H1 (cell line): ENCODE measurements at regions not wholly inside any gene's neighbourhood (a gene's known extent, or its start where the extent isn't known, plus 50 kb on each side); places are given as distances from the start of the nearest gene placed in this dataset.

Experiments
- CTCF ChIA-PET: fragments of 300-600 bp; sonication (Branson Sonifier 250); formaldehyde crosslinking; loops from one replicate; lab custom pipeline; 2021; ENCODE audit not compliant: partially characterized antibody; lab: Charles Lee
- POLR2A ChIA-PET: fragments of 300-600 bp; sonication (Branson Sonifier 250); formaldehyde crosslinking; loops from one replicate; lab custom pipeline; 2021; ENCODE audit warnings: inconsistent platforms; ENCODE audit not compliant: partially characterized antibody; lab: Charles Lee
- DNase-seq, 2 experiments: peaks; one replicate each; pipeline versions ENCODE4 v3.0.0 to v3.0.0-alpha.2; 2010 to 2022; ENCODE audit warnings: low spot score in 2 of 2, low read depth in 1 of 2, mixed read lengths in 1 of 2
- FAIRE-seq: peaks from 2 replicates; lab custom pipeline; 2011; peaks lifted over from hg19 to GRCh38; lab: Jason Lieb, UNC
- H2AFZ ChIP-seq: 2 replicates; pipeline ENCODE4 v1.8.1; 2012; ENCODE audit warnings: low read length, inconsistent platforms
- H2AK5ac ChIP-seq: 2 replicates; pipeline ENCODE4 v1.6.1; 2013; ENCODE audit warnings: low read depth, low read length
- H2BK120ac ChIP-seq: replicated peaks from 2 replicates; pipeline ENCODE3; 2013; ENCODE audit warnings: low read depth, low read length, inconsistent platforms
- H2BK12ac ChIP-seq: 2 replicates; pipeline ENCODE4 v1.6.1; 2013; ENCODE audit warnings: low read depth, low read length
- H2BK15ac ChIP-seq: 2 replicates; pipeline ENCODE4 v1.6.1; 2013; ENCODE audit warnings: low read length
- H2BK20ac ChIP-seq: 2 replicates; pipeline ENCODE4 v1.6.1; 2013; ENCODE audit warnings: low read length
- H2BK5ac ChIP-seq: 2 replicates; pipeline ENCODE4 v1.6.1; 2013; ENCODE audit warnings: low read depth, low read length
- H3K14ac ChIP-seq: 2 replicates; pipeline ENCODE4 v1.6.1; 2013; ENCODE audit warnings: inconsistent platforms; ENCODE audit not compliant: insufficient read length
- H3K18ac ChIP-seq: 2 replicates; pipeline ENCODE4 v1.6.1; 2013; ENCODE audit warnings: low read length; ENCODE audit errors: extremely low read depth
- H3K23ac ChIP-seq: 2 replicates; pipeline ENCODE4 v1.6.1; 2013; ENCODE audit warnings: inconsistent platforms; ENCODE audit not compliant: insufficient read length
- H3K23me2 ChIP-seq: 2 replicates; pipeline ENCODE4 v1.6.1; 2013; ENCODE audit warnings: low read depth, low read length
- H3K27ac ChIP-seq: 2 replicates; pipeline ENCODE4 v1.6.1; 2011; ENCODE audit warnings: low read depth, low read length, inconsistent platforms
- H3K27me3 ChIP-seq, 4 experiments: replicated peaks in 1 of 4; 1 replicate in 1 of 4; 2 replicates in 3 of 4; pipeline versions ENCODE4 v1.6.1 to v1.8.1; 2011 to 2013; ENCODE audit warnings: low read length in 3 of 4, mild to moderate bottlenecking in 3 of 4, inconsistent platforms in 2 of 4, mixed read lengths in 2 of 4, moderate library complexity in 1 of 4; ENCODE audit not compliant: control insufficient read depth in 3 of 4, insufficient read depth in 3 of 4; ENCODE audit errors: extremely low read depth in 1 of 4
- H3K36me3 ChIP-seq, 4 experiments: 2 replicates each; pipeline versions ENCODE4 v1.6.1 to v1.8.1; 2011 to 2013; ENCODE audit warnings: mild to moderate bottlenecking in 4 of 4, low read length in 3 of 4, moderate library complexity in 2 of 4, control low read depth in 1 of 4, inconsistent platforms in 1 of 4; ENCODE audit not compliant: insufficient read depth in 4 of 4, control insufficient read depth in 2 of 4
- H3K4ac ChIP-seq: replicated peaks from 2 replicates; pipeline ENCODE3; 2013; ENCODE audit warnings: low read length, low read depth, mixed read lengths, inconsistent platforms; ENCODE audit not compliant: insufficient read length
- H3K4me1 ChIP-seq, 4 experiments: replicated peaks in 1 of 4; 1 replicate in 1 of 4; 2 replicates in 3 of 4; pipeline versions ENCODE4 v1.6.1 to v1.8.1; 2011 to 2013; ENCODE audit warnings: low read length in 3 of 4, inconsistent platforms in 2 of 4, mixed read lengths in 1 of 4; ENCODE audit not compliant: insufficient read depth in 4 of 4, control insufficient read depth in 3 of 4
- H3K4me2 ChIP-seq, 2 experiments: 2 replicates each; pipeline versions ENCODE4 v1.6.1 to v1.8.1; 2011 to 2013; ENCODE audit warnings: low read depth in 2 of 2, low read length in 2 of 2, control low read depth in 1 of 2, inconsistent platforms in 1 of 2, mild to moderate bottlenecking in 1 of 2; ENCODE audit not compliant: insufficient read depth in 1 of 2
- H3K4me3 ChIP-seq, 4 experiments: fragments of 200-600, 300-600 bp in 1 of 4; sonication (generic), shearing (Covaris generic), sonication (Bioruptor Twin) in 1 of 4; 2 replicates each; pipeline versions ENCODE4 v1.5.1 to v1.8.1; 2011 to 2016; ENCODE audit warnings: low read length in 4 of 4, low read depth in 3 of 4, control low read depth in 2 of 4, inconsistent platforms in 2 of 4, mild to moderate bottlenecking in 2 of 4, mixed read lengths in 1 of 4, moderate library complexity in 1 of 4; ENCODE audit not compliant: insufficient read depth in 2 of 4; ENCODE audit errors: extremely low read depth in 1 of 4
- H3K56ac ChIP-seq: replicated peaks from 2 replicates; pipeline ENCODE3; 2013; ENCODE audit warnings: low read depth, mild to moderate bottlenecking, mixed read lengths, low read length, inconsistent platforms; ENCODE audit not compliant: insufficient read length
- H3K79me1 ChIP-seq: 2 replicates; pipeline ENCODE4 v1.6.1; 2013; ENCODE audit warnings: low read depth, low read length, control low read depth
- H3K79me2 ChIP-seq, 2 experiments: 2 replicates each; pipeline versions ENCODE4 v1.6.1 to v1.8.1; 2012 to 2013; ENCODE audit warnings: low read length in 2 of 2, mild to moderate bottlenecking in 2 of 2, inconsistent platforms in 1 of 2; ENCODE audit not compliant: insufficient read depth in 2 of 2, control insufficient read depth in 1 of 2
- H3K9ac ChIP-seq, 4 experiments: replicated peaks in 1 of 4; 1 replicate in 1 of 4; 2 replicates in 3 of 4; pipeline versions ENCODE4 v1.6.1 to v1.8.1; 2011 to 2013; ENCODE audit warnings: low read depth in 3 of 4, low read length in 3 of 4, control low read depth in 2 of 4, mild to moderate bottlenecking in 2 of 4, moderate library complexity in 2 of 4, inconsistent platforms in 1 of 4; ENCODE audit errors: extremely low read depth in 1 of 4
- H3K9me3 ChIP-seq, 2 experiments: 2 replicates each; pipeline versions ENCODE4 v1.6.1 to v1.8.1; 2012 to 2013; ENCODE audit warnings: mild to moderate bottlenecking in 2 of 2, moderate library complexity in 2 of 2, control low read depth in 1 of 2, inconsistent platforms in 1 of 2, low read depth in 1 of 2, low read length in 1 of 2, mixed read lengths in 1 of 2; ENCODE audit not compliant: insufficient read depth in 2 of 2
- H4K20me1 ChIP-seq, 2 experiments: replicated peaks in 1 of 2; 2 replicates each; pipeline versions ENCODE3 to v1.8.1; 2011 to 2013; ENCODE audit warnings: inconsistent platforms in 2 of 2, low read length in 2 of 2, mild to moderate bottlenecking in 1 of 2; ENCODE audit not compliant: insufficient read depth in 2 of 2, control insufficient read depth in 1 of 2
- H4K5ac ChIP-seq: 2 replicates; pipeline ENCODE4 v1.6.1; 2013; ENCODE audit warnings: low read length, low read depth, mixed read lengths, inconsistent platforms; ENCODE audit not compliant: insufficient read length
- H4K8ac ChIP-seq: 2 replicates; pipeline ENCODE4 v1.8.0; 2013; ENCODE audit warnings: mild to moderate bottlenecking, moderate library complexity, low read length, inconsistent platforms; ENCODE audit not compliant: insufficient read depth; ENCODE audit errors: extremely low read depth
- H4K91ac ChIP-seq: replicated peaks from 2 replicates; pipeline ENCODE3; 2013; ENCODE audit warnings: low read length, mixed read lengths, inconsistent platforms; ENCODE audit not compliant: insufficient read length
- BACH1 ChIP-seq: IDR thresholded peaks from 2 replicates; pipeline ENCODE4 v1.6.1; 2012; ENCODE audit warnings: low read length, improper control_type of control experiment
- CBX8 ChIP-seq: fragments of 300-800, 300-1000 bp; sonication (generic); IDR thresholded peaks from 2 replicates; pipeline ENCODE4 v1.7.1; 2016; ENCODE audit warnings: low read depth, low read length, borderline replicate concordance
- CEBPB ChIP-seq: IDR thresholded peaks from 2 replicates; pipeline ENCODE4 v1.6.1; 2012; ENCODE audit warnings: low read depth, low read length
- EGR1 ChIP-seq: IDR thresholded peaks from 2 replicates; pipeline ENCODE4 v1.6.1; 2011; ENCODE audit warnings: low read depth, low read length, borderline replicate concordance
- FOSL1 ChIP-seq: IDR thresholded peaks from 2 replicates; pipeline ENCODE4 v1.6.1; 2011; ENCODE audit warnings: mild to moderate bottlenecking, low read depth, low read length, moderate library complexity; ENCODE audit not compliant: insufficient read depth
- GABPA ChIP-seq: IDR thresholded peaks from 2 replicates; pipeline ENCODE4 v1.6.1; 2011; ENCODE audit warnings: mild to moderate bottlenecking, low read length, moderate library complexity, borderline replicate concordance; ENCODE audit not compliant: insufficient read depth
- JUN ChIP-seq: IDR thresholded peaks from 2 replicates; pipeline ENCODE4 v1.6.1; 2011; ENCODE audit warnings: low read depth, mild to moderate bottlenecking, improper control_type of control experiment, low read length
- JUND ChIP-seq: IDR thresholded peaks from 2 replicates; pipeline ENCODE4 v1.6.1; 2011; ENCODE audit warnings: mild to moderate bottlenecking, improper control_type of control experiment, low read length
- KDM1A ChIP-seq: fragments of 200-600, 300-600 bp; sonication (generic); IDR thresholded peaks from 2 replicates; pipeline ENCODE4 v1.7.1; 2016; ENCODE audit warnings: mild to moderate bottlenecking, low read length, borderline replicate concordance
- POLR2A ChIP-seq, 2 experiments: IDR thresholded peaks; 1 replicate in 1 of 2; 2 replicates in 1 of 2; pipeline ENCODE4 v1.6.1; 2011; ENCODE audit warnings: low read depth in 2 of 2, low read length in 2 of 2, mild to moderate bottlenecking in 2 of 2; ENCODE audit errors: control extremely low read depth in 1 of 2
- RBBP5 ChIP-seq: IDR thresholded peaks from 2 replicates; pipeline ENCODE4 v1.7.1; 2012; ENCODE audit warnings: low read depth, mild to moderate bottlenecking, inconsistent platforms, low read length, moderate library complexity, borderline replicate concordance
- SIRT6 ChIP-seq: IDR thresholded peaks from one replicate; pipeline ENCODE4 v1.7.1; 2012; ENCODE audit warnings: low read length, inconsistent platforms
- SP1 ChIP-seq: IDR thresholded peaks from 2 replicates; pipeline ENCODE4 v1.6.1; 2011; ENCODE audit warnings: low read depth, low read length
- TAF1 ChIP-seq: IDR thresholded peaks from 2 replicates; pipeline ENCODE4 v1.6.1; 2011; ENCODE audit warnings: mild to moderate bottlenecking, low read depth, low read length
- TAF7 ChIP-seq: optimal IDR thresholded peaks from 2 replicates; pipeline ENCODE3; 2011; ENCODE audit warnings: low read depth, mild to moderate bottlenecking, inconsistent platforms, low read length, moderate library complexity, borderline replicate concordance
- whole genome bisulfite sequencing, 2 experiments: shearing (Covaris generic) in 1 of 2; methylation state at CpG; one replicate each; pipeline versions ENCODE4 v1.1.6 to v1.1.7; 2013 to 2015; ENCODE audit warnings: low lambda C conversion rate in 2 of 2, mixed read lengths in 2 of 2, inconsistent platforms in 1 of 2, low coverage in 1 of 2, missing lambda C conversion rate in 1 of 2; ENCODE audit not compliant: insufficient replicate concordance in 2 of 2, insufficient coverage in 1 of 2, insufficient read length in 1 of 2; ENCODE audit errors: extremely low coverage in 1 of 2, missing lambda C conversion rate in 1 of 2; 5-methylcytosine and 5-hydroxymethylcytosine counted together

DNA sequence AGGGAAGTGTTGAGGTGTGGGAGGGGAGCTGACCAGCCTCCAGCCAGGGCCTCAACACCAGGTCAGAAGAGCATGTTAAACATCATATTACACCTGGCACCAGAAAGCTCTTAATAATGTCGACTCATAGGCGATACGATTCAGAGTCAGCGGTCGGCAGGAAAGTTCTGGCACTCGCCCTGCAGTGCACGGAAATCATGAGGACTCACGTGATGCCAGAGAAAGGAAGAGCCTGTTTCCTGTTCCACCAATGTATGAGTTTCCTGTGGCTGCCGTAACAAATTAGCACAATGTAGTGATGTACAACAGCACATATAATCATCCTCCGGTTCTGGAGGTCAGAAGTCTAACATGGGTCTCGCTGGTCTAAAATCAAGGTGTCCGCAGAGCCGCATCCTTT lies 198.8 kb downstream of the BARX2 start:
- Histone ChIP-seq H3K14ac (no peak overlapping the region), H3K27me3 (no peaks in the 10 kb centered on the region), H2BK5ac (no peak overlapping the region), H3K56ac (no peak overlapping the region), H2BK12ac (no peak overlapping the region), H3K9ac (no peak overlapping the region), H3K4me2 (no peak overlapping the region), H4K8ac (no peak overlapping the region), H2AFZ (no peak overlapping the region), H4K5ac (no peak overlapping the region), H3K79me1 (no peaks in the 10 kb centered on the region), H3K18ac (no peak overlapping the region), H4K91ac (no peak overlapping the region), H3K4me3 (no peak overlapping the region), H3K9me3 (peaks cover 2 to 5% of the 10 kb centered on the region in 2 experiments; a peak in 3 of 4 replicates), H3K4me1 (no peaks in the 10 kb centered on the region), H3K27ac (no peak overlapping the region), H2BK15ac (no peak overlapping the region), H2AK5ac (no peak overlapping the region), H2BK20ac (no peak overlapping the region), H2BK120ac (no peak overlapping the region), H3K36me3 (no peaks in the 10 kb centered on the region), H4K20me1 (no peaks in the 10 kb centered on the region), H3K23me2 (no peaks in the 10 kb centered on the region), H3K79me2 (no peaks in the 10 kb centered on the region), H3K4ac (no peak overlapping the region), H3K23ac (no peak overlapping the region)
- ChIA-PET CTCF (interaction anchor here (1.0 to 1.2 kb wide), 2 partner anchors 12 to 138 kb away, joined by 3 to 4 read pairs; no protein-coding TSS in a partner anchor), POLR2A (no interaction called here)
- no peak for DNase-seq
- TF ChIP-seq BACH1: no peak
- TF ChIP-seq SP1: no peak
- no peak for TF ChIP-seq SIRT6
- TF ChIP-seq JUN: no peak
- TF ChIP-seq TAF1: no peak
- no peak for TF ChIP-seq RBBP5
- TF ChIP-seq CBX8: no peak
- no peak for TF ChIP-seq POLR2A (IDR thresholded peaks at IDR 0.05; ENCODE audit: control extremely low read depth in 1 of 2, low read depth in 2 of 2, low read length in 2 of 2)
- no peak for TF ChIP-seq GABPA
- no peak for TF ChIP-seq KDM1A
- TF ChIP-seq EGR1: no peak
- no peak for TF ChIP-seq JUND
- TF ChIP-seq CEBPB: no peak
- no peak for TF ChIP-seq FOSL1
- no peak for TF ChIP-seq TAF7
- FAIRE-seq: no peak
- WGBS, 2 experiments: 93% methylated on average over 13 of the region's 13 CpGs; no CpG with 5 or more reads in 1 of the 2 experiments
